Esophagus squamous epithelium (tissue), 4 donors: ENCODE measurements at regions not wholly inside any gene's neighbourhood (a gene's known extent, or its start where the extent isn't known, plus 50 kb on each side); places are given as distances from the start of the nearest gene placed in this dataset.

ENCODE experiments used
- POLR2A ChIP-seq, 4 donors: fragments of 450-650 bp; IDR thresholded peaks; one replicate each; pipeline ENCODE4 v1.6.1; 2017; ENCODE audit warnings: antibody characterized with exemption in 4 of 4, mild to moderate bottlenecking in 4 of 4, moderate library complexity in 3 of 4
- TF ChIP-seq, protein P1 (sequence below), 6 experiments: fragments of 450-650 bp in 4 of 6; fragments of 200-600 bp in 2 of 6; sonication (generic) in 2 of 6; IDR thresholded peaks; one replicate each; pipeline ENCODE4 v1.5.1; 2016 to 2019; ENCODE audit warnings: antibody characterized with exemption in 6 of 6, mild to moderate bottlenecking in 4 of 6, moderate library complexity in 4 of 6

DNA sequence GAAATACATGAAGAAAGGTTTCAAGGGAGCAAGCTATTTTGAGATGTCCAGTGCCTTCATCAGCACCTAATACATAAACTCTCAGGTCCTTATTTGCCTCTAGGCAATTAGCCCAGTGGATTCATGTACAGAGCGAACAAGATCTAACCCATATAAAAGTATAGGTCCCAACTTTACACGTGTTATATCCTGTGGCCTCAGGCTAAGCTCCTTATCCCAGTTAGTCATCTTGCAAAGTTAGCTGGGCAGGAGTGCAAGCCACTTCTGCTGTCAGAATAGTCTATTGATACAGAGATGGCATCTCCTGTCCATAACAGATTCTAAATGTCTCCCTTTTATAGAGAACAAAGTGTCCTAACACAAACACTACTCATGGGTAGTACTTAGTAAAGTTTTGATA is 203.9 kb upstream of the PIK3C3 start:
- TF ChIP-seq, protein P1, sequence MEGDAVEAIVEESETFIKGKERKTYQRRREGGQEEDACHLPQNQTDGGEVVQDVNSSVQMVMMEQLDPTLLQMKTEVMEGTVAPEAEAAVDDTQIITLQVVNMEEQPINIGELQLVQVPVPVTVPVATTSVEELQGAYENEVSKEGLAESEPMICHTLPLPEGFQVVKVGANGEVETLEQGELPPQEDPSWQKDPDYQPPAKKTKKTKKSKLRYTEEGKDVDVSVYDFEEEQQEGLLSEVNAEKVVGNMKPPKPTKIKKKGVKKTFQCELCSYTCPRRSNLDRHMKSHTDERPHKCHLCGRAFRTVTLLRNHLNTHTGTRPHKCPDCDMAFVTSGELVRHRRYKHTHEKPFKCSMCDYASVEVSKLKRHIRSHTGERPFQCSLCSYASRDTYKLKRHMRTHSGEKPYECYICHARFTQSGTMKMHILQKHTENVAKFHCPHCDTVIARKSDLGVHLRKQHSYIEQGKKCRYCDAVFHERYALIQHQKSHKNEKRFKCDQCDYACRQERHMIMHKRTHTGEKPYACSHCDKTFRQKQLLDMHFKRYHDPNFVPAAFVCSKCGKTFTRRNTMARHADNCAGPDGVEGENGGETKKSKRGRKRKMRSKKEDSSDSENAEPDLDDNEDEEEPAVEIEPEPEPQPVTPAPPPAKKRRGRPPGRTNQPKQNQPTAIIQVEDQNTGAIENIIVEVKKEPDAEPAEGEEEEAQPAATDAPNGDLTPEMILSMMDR (IDR thresholded peaks at IDR 0.05): no peak
- no peak for TF ChIP-seq POLR2A (IDR thresholded peaks at IDR 0.05)
